GM23338 (cell line): ENCODE measurements at regions not wholly inside any gene's neighbourhood (a gene's known extent, or its start where the extent isn't known, plus 50 kb on each side); places are given as distances from the start of the nearest gene placed in this dataset.

ENCODE experiments used
- ATAC-seq: fragments of 200-7000 bp; cut with Tn5 transposase; 3 replicates; pipeline ENCODE4 v1.9.1; 2020
- DNase-seq: peaks from one replicate; pipeline ENCODE4 v3.0.0-alpha.2; 2015; ENCODE audit warnings: low spot score
- H2AFZ ChIP-seq: fragments of 200-600 bp; sonication (generic); 2 replicates; pipeline ENCODE4 v1.8.0; 2016; ENCODE audit warnings: antibody characterized with exemption, mild to moderate bottlenecking, moderate library complexity
- H3F3A ChIP-seq: fragments of 200-600 bp; sonication (generic); replicated peaks from 2 replicates; pipeline ENCODE4 v1.8.0; 2017; ENCODE audit warnings: antibody characterized with exemption, mixed run types, low read depth
- H3K27ac ChIP-seq: fragments of 200-600 bp; sonication (generic); 2 replicates; pipeline ENCODE4 v1.6.1; 2016; ENCODE audit warnings: low read depth
- H3K27me3 ChIP-seq: fragments of 200-600 bp; sonication (generic); 2 replicates; pipeline ENCODE4 v1.8.0; 2016; ENCODE audit warnings: mild to moderate bottlenecking, mixed run types, moderate library complexity; ENCODE audit not compliant: insufficient read depth
- H3K36me3 ChIP-seq: fragments of 200-600 bp; sonication (generic); 2 replicates; pipeline ENCODE4 v1.8.0; 2016; ENCODE audit warnings: mild to moderate bottlenecking; ENCODE audit not compliant: insufficient read depth
- H3K4me1 ChIP-seq: fragments of 200-600 bp; sonication (generic); 2 replicates; pipeline ENCODE4 v1.8.0; 2016; ENCODE audit warnings: mild to moderate bottlenecking, moderate library complexity; ENCODE audit not compliant: insufficient read depth
- H3K4me2 ChIP-seq: fragments of 200-600 bp; sonication (generic); 2 replicates; pipeline ENCODE4 v1.7.1; 2017; ENCODE audit warnings: mixed run types
- H3K4me3 ChIP-seq: fragments of 200-600 bp; sonication (generic); 2 replicates; pipeline ENCODE4 v1.6.1; 2016; ENCODE audit warnings: mixed run types
- H3K79me2 ChIP-seq: fragments of 200-600 bp; sonication (generic); replicated peaks from 2 replicates; pipeline ENCODE4 v1.8.0; 2017; ENCODE audit warnings: mild to moderate bottlenecking; ENCODE audit not compliant: insufficient read depth
- H3K9me2 ChIP-seq: fragments of 200-600 bp; sonication (generic); 2 replicates; pipeline ENCODE4 v1.8.0; 2017; ENCODE audit not compliant: insufficient read depth
- H4K20me1 ChIP-seq: fragments of 200-600 bp; sonication (generic); replicated peaks from 2 replicates; pipeline ENCODE4 v1.8.0; 2017; ENCODE audit warnings: mild to moderate bottlenecking; ENCODE audit not compliant: insufficient read depth
- H3K27ac Mint-ChIP-seq: 2 replicates; pipeline ENCODE4 v1.8.0; 2020; ENCODE audit warnings: inconsistent platforms, mild to moderate bottlenecking, moderate library complexity, mixed read lengths
- H3K27me3 Mint-ChIP-seq: 3 replicates; pipeline ENCODE4 v1.8.0; 2022; ENCODE audit warnings: low read depth, mild to moderate bottlenecking, moderate library complexity, mixed read lengths, inconsistent platforms; ENCODE audit not compliant: insufficient read depth, poor library complexity
- H3K36me3 Mint-ChIP-seq: 3 replicates; pipeline ENCODE4 v1.8.0; 2021; ENCODE audit warnings: low read depth, mild to moderate bottlenecking, inconsistent platforms, moderate library complexity, mixed read lengths
- H3K4me1 Mint-ChIP-seq: 3 replicates; pipeline ENCODE4 v1.8.0; 2020; ENCODE audit warnings: mild to moderate bottlenecking, inconsistent platforms, mixed read lengths
- H3K4me3 Mint-ChIP-seq: 3 replicates; pipeline ENCODE4 v1.8.0; 2021; ENCODE audit warnings: moderate library complexity, mild to moderate bottlenecking, inconsistent platforms, mixed read lengths
- H3K9me3 Mint-ChIP-seq: 3 replicates; pipeline ENCODE4 v1.8.0; 2020; ENCODE audit warnings: moderate library complexity, mild to moderate bottlenecking, inconsistent platforms, mixed read lengths
- CTCF ChIP-seq, 2 experiments: fragments of 200-600 bp in 1 of 2; sonication (generic) in 1 of 2; conservative IDR thresholded peaks; 2 replicates each; pipeline versions ENCODE4 v1.5.1 to v1.6.1; 2016 to 2017; ENCODE audit warnings: antibody characterized with exemption in 2 of 2, low read depth in 2 of 2, mild to moderate bottlenecking in 2 of 2, moderate library complexity in 1 of 2
- ETS1 ChIP-seq: IDR thresholded peaks from 2 replicates; pipeline ENCODE4 v1.6.1; 2016; ENCODE audit warnings: antibody characterized with exemption
- EZH2 ChIP-seq: fragments of 200-600 bp; sonication (generic); IDR thresholded peaks from one replicate; pipeline ENCODE4 v1.8.0; 2017; ENCODE audit warnings: antibody characterized with exemption, mild to moderate bottlenecking, low read depth; ENCODE audit not compliant: unreplicated experiment
- EZH2phosphoT487 ChIP-seq: fragments of 200-600 bp; sonication (generic); IDR thresholded peaks from one replicate; pipeline ENCODE4 v1.8.1; 2018; ENCODE audit warnings: antibody characterized with exemption; ENCODE audit not compliant: unreplicated experiment
- JUNB ChIP-seq: IDR thresholded peaks from one replicate; pipeline ENCODE4 v1.6.1; 2016; ENCODE audit warnings: antibody characterized with exemption; ENCODE audit not compliant: unreplicated experiment
- NANOG ChIP-seq: IDR thresholded peaks from 2 replicates; pipeline ENCODE4 v1.6.1; 2016; ENCODE audit warnings: antibody characterized with exemption, borderline replicate concordance
- ZNF462 ChIP-seq: fragments of 250-450 bp; sonication (Bioruptor Pico); IDR thresholded peaks from 2 replicates; pipeline ENCODE4 v1.5.0; 2020; ENCODE audit warnings: mild to moderate bottlenecking, moderate library complexity

GRCh38 chr3:110822971-110823370, 248.6 kb upstream of the NECTIN3 start:
- Histone ChIP-seq H3K79me2 (no peaks in the 10 kb centered on the region), H3K36me3 (no peaks in the 10 kb centered on the region), H3K4me1 (no peaks in the 10 kb centered on the region), H3K9me2 (no peaks in the 10 kb centered on the region), H2AFZ (no peak overlapping the region), H3K27me3 (no peaks in the 10 kb centered on the region), H3F3A (no peaks in the 10 kb centered on the region), H4K20me1 (no peaks in the 10 kb centered on the region), H3K4me2 (no peak overlapping the region), H3K27ac (no peak overlapping the region), H3K4me3 (no peak overlapping the region)
- Mint-ChIP-seq H3K27me3 (no peaks in the 10 kb centered on the region), H3K27ac (no peak overlapping the region), H3K4me1 (no peaks in the 10 kb centered on the region), H3K9me3 (peaks cover 2% of the 10 kb centered on the region; the same call in 1 of the 3 replicates), H3K4me3 (no peak overlapping the region), H3K36me3 (peaks cover 4% of the 10 kb centered on the region; the same call in 1 of the 3 replicates)
- DNase-seq (no peak), ATAC-seq (no peak)
- TF ChIP-seq CTCF (conservative IDR thresholded peaks at IDR 0.05; ENCODE audit: low read depth in 2 of 2) (no peak), ZNF462 (CRISPR knock-in tag) (no peak), ETS1 (no peak), JUNB (no peak), EZH2 (no peak), EZH2phosphoT487 (no peak), NANOG (no peak)
